VCaP (cell line): ENCODE measurements at regions not wholly inside any gene's neighbourhood (a gene's known extent, or its start where the extent isn't known, plus 50 kb on each side); places are given as distances from the start of the nearest gene placed in this dataset.

Experiments used
- H3K27ac ChIP-seq: fragments of 450-650 bp; 2 replicates; pipeline ENCODE4 v1.5.1; 2017
- TF ChIP-seq, protein P1 (sequence below): fragments of 450-650 bp; conservative IDR thresholded peaks from 2 replicates; pipeline ENCODE4 v1.5.1; 2017; ENCODE audit warnings: mild to moderate bottlenecking, moderate library complexity

GRCh38 chr6:93575495-93576267 lies 156.3 kb upstream of the EPHA7 start:
- TF ChIP-seq, protein P1, sequence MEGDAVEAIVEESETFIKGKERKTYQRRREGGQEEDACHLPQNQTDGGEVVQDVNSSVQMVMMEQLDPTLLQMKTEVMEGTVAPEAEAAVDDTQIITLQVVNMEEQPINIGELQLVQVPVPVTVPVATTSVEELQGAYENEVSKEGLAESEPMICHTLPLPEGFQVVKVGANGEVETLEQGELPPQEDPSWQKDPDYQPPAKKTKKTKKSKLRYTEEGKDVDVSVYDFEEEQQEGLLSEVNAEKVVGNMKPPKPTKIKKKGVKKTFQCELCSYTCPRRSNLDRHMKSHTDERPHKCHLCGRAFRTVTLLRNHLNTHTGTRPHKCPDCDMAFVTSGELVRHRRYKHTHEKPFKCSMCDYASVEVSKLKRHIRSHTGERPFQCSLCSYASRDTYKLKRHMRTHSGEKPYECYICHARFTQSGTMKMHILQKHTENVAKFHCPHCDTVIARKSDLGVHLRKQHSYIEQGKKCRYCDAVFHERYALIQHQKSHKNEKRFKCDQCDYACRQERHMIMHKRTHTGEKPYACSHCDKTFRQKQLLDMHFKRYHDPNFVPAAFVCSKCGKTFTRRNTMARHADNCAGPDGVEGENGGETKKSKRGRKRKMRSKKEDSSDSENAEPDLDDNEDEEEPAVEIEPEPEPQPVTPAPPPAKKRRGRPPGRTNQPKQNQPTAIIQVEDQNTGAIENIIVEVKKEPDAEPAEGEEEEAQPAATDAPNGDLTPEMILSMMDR = no peak
- no peak overlapping the region for H3K27ac ChIP-seq

- TF ChIP-seq, protein P1 = no peak
- H3K27ac ChIP-seq = no peak overlapping the region
These were observed 154.9 kb upstream of the EPHA7 start for GRCh38 chr6:93574299-93574698.

- H3K27ac ChIP-seq = no peak overlapping the region
- TF ChIP-seq, protein P1 = no peak
These were observed 152.0 kb upstream of the EPHA7 start for GRCh38 chr6:93571346-93571745.

- TF ChIP-seq, protein P1 = no peak
- H3K27ac ChIP-seq = no peak overlapping the region
These were observed 148.8 kb upstream of the EPHA7 start for GRCh38 chr6:93568169-93568568.

- TF ChIP-seq, protein P1 = no peak
- H3K27ac ChIP-seq = no peak overlapping the region
These were observed 147.8 kb upstream of the EPHA7 start for GRCh38 chr6:93567164-93567563.

DNA sequence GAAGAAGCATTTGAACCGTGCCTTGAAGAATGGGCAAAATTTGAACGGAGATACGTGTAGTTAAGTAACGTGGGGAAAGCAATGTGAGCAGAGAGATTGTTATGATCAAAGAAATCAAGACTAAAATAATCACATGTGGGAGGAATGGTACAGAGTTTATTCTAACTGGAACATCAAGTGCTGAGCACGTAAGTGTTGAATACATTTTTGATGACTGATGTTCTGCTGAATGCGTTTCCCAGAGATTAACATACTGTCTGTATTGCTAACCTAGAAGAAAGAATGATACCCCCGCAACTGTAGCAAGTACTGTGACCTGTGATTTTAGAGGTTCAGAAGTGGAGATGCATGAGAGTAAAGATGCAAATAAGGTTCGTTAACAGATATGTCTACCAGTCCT lies 146.9 kb upstream of the EPHA7 start:
- H3K27ac ChIP-seq = no peak overlapping the region
- TF ChIP-seq, protein P1 = no peak

DNA sequence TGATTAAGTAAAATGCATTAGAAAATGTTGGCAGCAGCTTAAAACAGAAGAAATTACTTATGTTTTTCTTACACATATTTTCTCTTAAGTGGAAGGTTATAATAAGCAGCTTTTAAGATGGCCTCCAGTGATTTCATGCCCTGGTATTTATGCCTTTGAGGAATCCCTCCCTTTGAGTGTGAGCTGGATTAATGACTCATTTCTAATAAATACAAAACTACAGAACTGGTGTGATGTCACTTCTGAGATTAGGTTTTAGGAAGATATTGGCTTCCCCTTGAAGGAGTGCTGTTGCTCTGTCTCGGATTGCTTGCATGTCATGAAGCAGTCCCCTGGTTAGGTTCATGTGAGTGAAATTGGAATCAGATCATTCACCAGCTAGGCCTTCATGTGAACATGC lies 143.2 kb upstream of the EPHA7 start:
- no peak overlapping the region for H3K27ac ChIP-seq
- TF ChIP-seq, protein P1 = no peak
